ENCODE measurements at regions not wholly inside any gene's neighbourhood (a gene's known extent, or its start where the extent isn't known, plus 50 kb on each side); places are given as distances from the start of the nearest gene placed in this dataset.

DNA sequence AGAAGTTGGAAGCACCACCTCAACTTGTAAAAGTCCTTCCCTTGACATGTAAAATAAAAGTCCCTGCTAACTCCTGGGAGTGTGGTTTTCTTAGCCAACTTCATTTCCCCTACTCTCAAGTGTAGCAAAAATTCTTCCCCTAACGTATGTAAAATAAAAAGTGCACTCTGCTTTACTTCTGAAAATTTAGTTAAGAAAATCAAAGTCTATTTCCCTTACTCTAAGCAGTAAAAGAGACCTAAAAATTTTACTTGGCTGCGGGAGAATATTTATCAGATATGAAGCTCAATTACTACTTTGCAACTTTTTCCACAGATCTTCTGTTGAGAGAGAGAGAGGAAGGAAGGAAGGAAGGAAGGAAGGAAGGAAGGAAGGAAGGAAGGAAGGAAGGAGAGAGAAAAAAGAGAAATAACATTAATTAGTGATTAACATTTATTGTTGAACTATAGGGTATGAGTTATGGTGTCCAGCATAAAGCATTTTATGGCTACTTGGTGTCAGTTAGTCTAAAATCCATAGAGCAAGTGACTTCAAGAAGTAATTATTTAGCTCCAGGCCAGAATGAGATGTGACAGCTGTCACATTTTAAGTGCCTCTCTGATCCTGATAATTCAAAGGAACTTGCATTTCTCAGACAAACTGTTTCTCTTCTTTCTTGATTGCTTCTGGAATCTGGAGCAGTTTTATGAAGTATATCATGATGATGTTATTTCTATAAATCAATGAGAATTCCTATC is 210.3 kb downstream of the TMX3 start:
- TF ChIP-seq, protein P1, sequence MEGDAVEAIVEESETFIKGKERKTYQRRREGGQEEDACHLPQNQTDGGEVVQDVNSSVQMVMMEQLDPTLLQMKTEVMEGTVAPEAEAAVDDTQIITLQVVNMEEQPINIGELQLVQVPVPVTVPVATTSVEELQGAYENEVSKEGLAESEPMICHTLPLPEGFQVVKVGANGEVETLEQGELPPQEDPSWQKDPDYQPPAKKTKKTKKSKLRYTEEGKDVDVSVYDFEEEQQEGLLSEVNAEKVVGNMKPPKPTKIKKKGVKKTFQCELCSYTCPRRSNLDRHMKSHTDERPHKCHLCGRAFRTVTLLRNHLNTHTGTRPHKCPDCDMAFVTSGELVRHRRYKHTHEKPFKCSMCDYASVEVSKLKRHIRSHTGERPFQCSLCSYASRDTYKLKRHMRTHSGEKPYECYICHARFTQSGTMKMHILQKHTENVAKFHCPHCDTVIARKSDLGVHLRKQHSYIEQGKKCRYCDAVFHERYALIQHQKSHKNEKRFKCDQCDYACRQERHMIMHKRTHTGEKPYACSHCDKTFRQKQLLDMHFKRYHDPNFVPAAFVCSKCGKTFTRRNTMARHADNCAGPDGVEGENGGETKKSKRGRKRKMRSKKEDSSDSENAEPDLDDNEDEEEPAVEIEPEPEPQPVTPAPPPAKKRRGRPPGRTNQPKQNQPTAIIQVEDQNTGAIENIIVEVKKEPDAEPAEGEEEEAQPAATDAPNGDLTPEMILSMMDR (IDR thresholded peaks at IDR 0.05): no peak
- TF ChIP-seq POLR2A (IDR thresholded peaks at IDR 0.05): no peak

Data from Peyer's patch (tissue), 4 donors.